ENCODE measurements at regions not wholly inside any gene's neighbourhood (a gene's known extent, or its start where the extent isn't known, plus 50 kb on each side); places are given as distances from the start of the nearest gene placed in this dataset.
"Not testable (repeated sequence)": the region's sequence is repeated elsewhere in the genome, so short reads cannot be mapped to it uniquely, and the experiment has no call there.

GRCh38 chr10:118813001-118813400 is 58.2 kb upstream of the CACUL1 start:
- not testable (repeated sequence) for TF ChIP-seq CTCF (IDR thresholded peaks at IDR 0.05; ENCODE audit: insufficient read depth, low read length, poor library complexity, severe bottlenecking); EZH2phosphoT487 (conservative IDR thresholded peaks at IDR 0.05; ENCODE audit: low read length)

All from SU-DHL-6 (cell line).